GM12872 (cell line): ENCODE measurements at regions not wholly inside any gene's neighbourhood (a gene's known extent, or its start where the extent isn't known, plus 50 kb on each side); places are given as distances from the start of the nearest gene placed in this dataset.

Source experiments
- TF ChIP-seq, protein P1 (sequence below): IDR thresholded peaks from 3 replicates; pipeline ENCODE4 v1.5.1; 2011; ENCODE audit warnings: low read depth, mild to moderate bottlenecking, low read length, moderate library complexity; ENCODE audit not compliant: insufficient read depth

DNA sequence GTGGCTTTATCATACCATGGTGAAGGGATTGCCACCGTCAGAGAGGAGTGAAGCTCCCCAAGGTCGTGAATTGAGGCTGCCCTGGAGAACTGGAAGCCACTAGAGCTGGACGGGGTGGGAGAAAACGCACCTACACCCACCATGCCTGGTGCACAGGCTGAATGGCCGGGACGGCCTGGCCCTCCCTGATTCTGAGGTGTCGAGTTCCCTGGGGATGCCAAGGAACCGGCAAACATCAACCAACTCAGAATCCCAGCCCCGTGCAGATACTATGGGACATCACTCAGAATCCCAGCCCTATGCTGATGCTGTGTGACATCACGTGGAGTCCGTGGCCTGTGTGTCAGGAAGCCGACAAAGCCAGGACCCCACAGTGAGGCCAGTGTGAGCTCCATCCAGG is 650.0 kb downstream of the BRD1 start:
- TF ChIP-seq, protein P1, sequence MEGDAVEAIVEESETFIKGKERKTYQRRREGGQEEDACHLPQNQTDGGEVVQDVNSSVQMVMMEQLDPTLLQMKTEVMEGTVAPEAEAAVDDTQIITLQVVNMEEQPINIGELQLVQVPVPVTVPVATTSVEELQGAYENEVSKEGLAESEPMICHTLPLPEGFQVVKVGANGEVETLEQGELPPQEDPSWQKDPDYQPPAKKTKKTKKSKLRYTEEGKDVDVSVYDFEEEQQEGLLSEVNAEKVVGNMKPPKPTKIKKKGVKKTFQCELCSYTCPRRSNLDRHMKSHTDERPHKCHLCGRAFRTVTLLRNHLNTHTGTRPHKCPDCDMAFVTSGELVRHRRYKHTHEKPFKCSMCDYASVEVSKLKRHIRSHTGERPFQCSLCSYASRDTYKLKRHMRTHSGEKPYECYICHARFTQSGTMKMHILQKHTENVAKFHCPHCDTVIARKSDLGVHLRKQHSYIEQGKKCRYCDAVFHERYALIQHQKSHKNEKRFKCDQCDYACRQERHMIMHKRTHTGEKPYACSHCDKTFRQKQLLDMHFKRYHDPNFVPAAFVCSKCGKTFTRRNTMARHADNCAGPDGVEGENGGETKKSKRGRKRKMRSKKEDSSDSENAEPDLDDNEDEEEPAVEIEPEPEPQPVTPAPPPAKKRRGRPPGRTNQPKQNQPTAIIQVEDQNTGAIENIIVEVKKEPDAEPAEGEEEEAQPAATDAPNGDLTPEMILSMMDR = no peak

DNA sequence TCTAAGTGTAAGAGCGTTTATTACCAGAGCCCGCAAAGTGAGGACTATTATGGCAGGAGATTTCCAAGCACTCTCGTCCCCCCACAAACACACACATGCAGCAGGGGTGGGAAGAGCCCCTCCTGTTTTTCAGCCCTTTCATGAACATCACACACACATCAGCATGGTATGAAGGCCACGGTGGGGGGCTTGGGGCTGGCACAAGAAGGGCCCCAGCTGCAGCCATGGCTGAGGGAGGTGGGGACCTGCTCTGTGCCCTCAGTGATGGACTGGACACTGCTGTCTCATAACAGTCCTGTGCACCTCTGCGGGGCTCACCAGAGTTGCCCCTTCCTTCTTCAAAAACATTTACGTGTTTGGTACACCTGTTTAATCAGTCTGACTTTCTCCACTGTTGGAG is 650.7 kb downstream of the BRD1 start:
- TF ChIP-seq, protein P1 = no peak

GRCh38 chr22:49170053-49170452 is 657.6 kb downstream of the BRD1 start:
- TF ChIP-seq, protein P1 = no peak

DNA sequence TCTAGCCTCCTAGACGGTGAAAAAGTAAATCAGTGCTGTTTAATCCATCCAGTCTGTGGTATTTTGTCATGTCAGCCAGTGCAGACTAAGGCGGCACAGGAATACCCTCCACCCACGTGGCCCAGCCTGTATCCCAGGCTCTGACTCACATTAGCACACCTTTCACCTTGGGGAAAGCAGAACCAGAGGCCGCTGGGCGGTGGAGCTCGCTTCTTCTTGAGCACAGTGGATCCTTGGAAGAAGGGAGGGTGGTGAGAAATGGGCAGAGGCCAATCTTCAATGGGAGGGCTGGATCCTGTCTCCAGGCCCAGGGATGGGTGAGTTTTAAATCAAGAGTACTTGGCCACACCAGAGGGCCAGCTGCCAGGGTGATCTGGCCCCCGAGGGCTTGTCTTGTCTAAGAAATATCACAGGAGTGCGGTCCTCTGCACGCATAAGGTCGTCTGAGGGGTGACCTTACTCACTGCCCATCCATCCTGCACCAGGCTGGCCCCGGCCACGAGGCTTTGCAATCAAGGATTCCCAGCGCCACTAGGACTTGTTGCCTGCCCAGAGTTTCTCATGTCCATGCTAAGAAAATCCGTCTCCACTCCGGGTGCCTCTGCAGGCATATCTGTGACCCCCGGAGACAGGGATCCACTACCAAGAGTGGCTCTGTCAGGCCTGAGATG is 658.5 kb downstream of the BRD1 start:
- TF ChIP-seq, protein P1 = no peak

- TF ChIP-seq, protein P1 = no peak
Observed at GRCh38 chr22:49168219-49168813, 659.4 kb downstream of the BRD1 start.

- TF ChIP-seq, protein P1 = no peak
Observed at GRCh38 chr22:49166746-49167145, 660.9 kb downstream of the BRD1 start.

DNA sequence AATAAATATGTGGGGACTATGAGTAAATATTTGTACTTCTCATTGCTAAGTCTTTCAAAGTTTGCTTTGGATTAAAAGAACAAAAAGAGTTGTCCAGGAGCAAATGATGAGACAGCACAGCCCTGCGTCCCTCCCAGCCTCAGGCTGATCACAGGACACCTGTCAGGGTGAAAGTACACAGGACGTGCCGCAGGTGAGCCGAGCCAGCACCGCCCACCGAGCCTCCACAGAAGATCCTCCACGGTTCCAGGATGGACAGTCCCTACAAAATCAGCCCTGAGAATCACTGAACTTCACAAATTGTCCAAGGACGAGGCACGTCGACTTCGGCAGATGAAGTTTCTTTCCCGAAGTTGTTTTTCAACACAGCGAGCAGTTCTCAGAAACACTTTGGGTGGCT is 661.5 kb downstream of the BRD1 start:
- TF ChIP-seq, protein P1 = no peak
